OCI-LY1 (cell line): ENCODE measurements at regions not wholly inside any gene's neighbourhood (a gene's known extent, or its start where the extent isn't known, plus 50 kb on each side); places are given as distances from the start of the nearest gene placed in this dataset.

Source experiments
- H2AFZ ChIP-seq: fragments of 200-600 bp; sonication (generic), shearing (Covaris generic); 2 replicates; pipeline ENCODE4 v1.6.0; 2014; ENCODE audit warnings: antibody characterized with exemption, mild to moderate bottlenecking, low read length
- H3F3A ChIP-seq: fragments of 200-600 bp; sonication (generic), shearing (Covaris generic); 2 replicates; pipeline ENCODE4 v1.6.0; 2014; ENCODE audit warnings: mild to moderate bottlenecking, antibody characterized with exemption, low read length, moderate library complexity; ENCODE audit not compliant: insufficient read depth
- H3K27ac ChIP-seq: fragments of 200-600 bp; sonication (generic); 2 replicates; pipeline ENCODE4 v1.5.1; 2014; ENCODE audit warnings: low read length, mixed run types, mild to moderate bottlenecking, low read depth; ENCODE audit not compliant: poor library complexity, severe bottlenecking
- H3K27me3 ChIP-seq: fragments of 200-600 bp; sonication (generic); 2 replicates; pipeline ENCODE4 v1.6.0; 2014; ENCODE audit warnings: antibody characterized with exemption, mild to moderate bottlenecking, low read length, moderate library complexity; ENCODE audit not compliant: insufficient read depth
- H3K36me3 ChIP-seq: fragments of 200-600 bp; sonication (generic); 2 replicates; pipeline ENCODE4 v1.6.1; 2014; ENCODE audit warnings: mild to moderate bottlenecking, antibody characterized with exemption, low read length, moderate library complexity, mixed read lengths; ENCODE audit not compliant: insufficient read depth
- H3K4me1 ChIP-seq: fragments of 200-600 bp; sonication (generic); 2 replicates; pipeline ENCODE4 v1.5.1; 2014; ENCODE audit warnings: mild to moderate bottlenecking, low read length, moderate library complexity; ENCODE audit not compliant: insufficient read depth, severe bottlenecking
- H3K4me2 ChIP-seq: fragments of 200-600 bp; sonication (generic), shearing (Covaris generic); 2 replicates; pipeline ENCODE4 v1.6.1; 2014; ENCODE audit warnings: low read length
- H3K4me3 ChIP-seq: fragments of 200-600 bp; sonication (generic); 2 replicates; pipeline ENCODE4 v1.5.1; 2014; ENCODE audit warnings: low read length, low read depth, mild to moderate bottlenecking, mixed read lengths; ENCODE audit not compliant: poor library complexity, severe bottlenecking
- H3K79me2 ChIP-seq: fragments of 200-600 bp; shearing (Covaris generic); 2 replicates; pipeline ENCODE4 v1.6.1; 2016; ENCODE audit warnings: mixed run types, low read length, mixed read lengths; ENCODE audit not compliant: insufficient read depth
- H3K9ac ChIP-seq: fragments of 200-600 bp; sonication (generic), shearing (Covaris generic); 2 replicates; pipeline ENCODE4 v1.6.1; 2014; ENCODE audit warnings: mild to moderate bottlenecking, low read length, mixed read lengths
- H3K9me2 ChIP-seq: fragments of 200-600 bp; sonication (generic), shearing (Covaris generic); 2 replicates; pipeline ENCODE4 v1.6.1; 2014; ENCODE audit warnings: low read depth, mild to moderate bottlenecking, low read length, mixed read lengths
- H3K9me3 ChIP-seq: fragments of 200-600 bp; shearing (Covaris generic); 2 replicates; pipeline ENCODE4 v1.6.1; 2014; ENCODE audit warnings: low read length, mixed read lengths
- H4K20me1 ChIP-seq: fragments of 200-600 bp; sonication (generic), shearing (Covaris generic); 2 replicates; pipeline ENCODE4 v1.6.0; 2016; ENCODE audit warnings: mild to moderate bottlenecking, low read length; ENCODE audit not compliant: insufficient read depth
- CTCF ChIP-seq: fragments of 200-600 bp; sonication (generic), shearing (Covaris generic); IDR thresholded peaks from 2 replicates; pipeline ENCODE4 v1.5.1; 2017; ENCODE audit warnings: mild to moderate bottlenecking, antibody characterized with exemption, low read length, moderate library complexity, mixed read lengths
- EZH2 ChIP-seq: fragments of 200-600 bp; sonication (generic), shearing (Covaris generic); IDR thresholded peaks from 2 replicates; pipeline ENCODE4 v1.8.0; 2017; ENCODE audit warnings: borderline replicate concordance, mixed run types, mild to moderate bottlenecking, antibody characterized with exemption, low read length, moderate library complexity, mixed read lengths

- H3K4me3 ChIP-seq, result no peak overlapping the region
- H3F3A ChIP-seq, result no peaks in the 10 kb centered on the region
- H3K9me3 ChIP-seq, result no peaks in the 10 kb centered on the region
- no peaks in the 10 kb centered on the region for H3K9me2 ChIP-seq
- no peak overlapping the region for H3K9ac ChIP-seq
- H3K27ac ChIP-seq, result no peak overlapping the region
- no peaks in the 10 kb centered on the region for H3K27me3 ChIP-seq
- no peaks in the 10 kb centered on the region for H3K79me2 ChIP-seq
- no peak for TF ChIP-seq CTCF
- no peak for TF ChIP-seq EZH2
- no peak overlapping the region for H2AFZ ChIP-seq
- H3K36me3 ChIP-seq, result no peaks in the 10 kb centered on the region
- H3K4me1 ChIP-seq, result no peaks in the 10 kb centered on the region
- H4K20me1 ChIP-seq, result no peaks in the 10 kb centered on the region
- H3K4me2 ChIP-seq, result no peak overlapping the region
Measured at GRCh38 chr2:71826826-71827523, 320.7 kb downstream of the CYP26B1 start.

GRCh38 chr2:71826299-71826698, 321.4 kb downstream of the CYP26B1 start:
- Histone ChIP-seq H3K9ac (no peak overlapping the region), H3K9me2 (no peaks in the 10 kb centered on the region), H3F3A (no peaks in the 10 kb centered on the region), H3K4me3 (no peak overlapping the region), H3K27ac (no peak overlapping the region), H3K79me2 (no peaks in the 10 kb centered on the region), H2AFZ (no peak overlapping the region), H3K27me3 (no peaks in the 10 kb centered on the region), H3K9me3 (no peaks in the 10 kb centered on the region), H3K4me1 (no peaks in the 10 kb centered on the region), H4K20me1 (no peaks in the 10 kb centered on the region), H3K36me3 (no peaks in the 10 kb centered on the region), H3K4me2 (no peak overlapping the region)
- no peak for TF ChIP-seq CTCF
- TF ChIP-seq EZH2, result no peak

GRCh38 chr2:71824436-71824835, 323.2 kb downstream of the CYP26B1 start:
- H3K4me2 ChIP-seq, result no peak overlapping the region
- no peaks in the 10 kb centered on the region for H3K9me3 ChIP-seq
- H3K9me2 ChIP-seq, result no peaks in the 10 kb centered on the region
- no peak overlapping the region for H2AFZ ChIP-seq
- H3K36me3 ChIP-seq, result no peaks in the 10 kb centered on the region
- H3K27ac ChIP-seq, result no peak overlapping the region
- no peak for TF ChIP-seq EZH2
- no peaks in the 10 kb centered on the region for H4K20me1 ChIP-seq
- no peak overlapping the region for H3K4me3 ChIP-seq
- no peaks in the 10 kb centered on the region for H3K4me1 ChIP-seq
- no peaks in the 10 kb centered on the region for H3K79me2 ChIP-seq
- H3K27me3 ChIP-seq, result no peaks in the 10 kb centered on the region
- H3F3A ChIP-seq, result no peaks in the 10 kb centered on the region
- no peak overlapping the region for H3K9ac ChIP-seq

GRCh38 chr2:71823526-71823925, 324.1 kb downstream of the CYP26B1 start:
- Histone ChIP-seq H3F3A (no peaks in the 10 kb centered on the region), H3K79me2 (no peaks in the 10 kb centered on the region), H2AFZ (no peak overlapping the region), H3K36me3 (no peaks in the 10 kb centered on the region), H3K4me1 (no peaks in the 10 kb centered on the region), H3K4me2 (no peak overlapping the region), H3K4me3 (no peak overlapping the region), H3K9ac (no peak overlapping the region), H3K27me3 (no peaks in the 10 kb centered on the region), H4K20me1 (no peaks in the 10 kb centered on the region), H3K9me2 (no peaks in the 10 kb centered on the region), H3K9me3 (no peaks in the 10 kb centered on the region), H3K27ac (no peak overlapping the region)
- TF ChIP-seq CTCF (no peak), EZH2 (no peak)
